ENCODE measurements at regions not wholly inside any gene's neighbourhood (a gene's known extent, or its start where the extent isn't known, plus 50 kb on each side); places are given as distances from the start of the nearest gene placed in this dataset.

GRCh38 chr13:33659894-33660293 lies 158.1 kb upstream of the RFC3 start:
- TF ChIP-seq, protein P1, sequence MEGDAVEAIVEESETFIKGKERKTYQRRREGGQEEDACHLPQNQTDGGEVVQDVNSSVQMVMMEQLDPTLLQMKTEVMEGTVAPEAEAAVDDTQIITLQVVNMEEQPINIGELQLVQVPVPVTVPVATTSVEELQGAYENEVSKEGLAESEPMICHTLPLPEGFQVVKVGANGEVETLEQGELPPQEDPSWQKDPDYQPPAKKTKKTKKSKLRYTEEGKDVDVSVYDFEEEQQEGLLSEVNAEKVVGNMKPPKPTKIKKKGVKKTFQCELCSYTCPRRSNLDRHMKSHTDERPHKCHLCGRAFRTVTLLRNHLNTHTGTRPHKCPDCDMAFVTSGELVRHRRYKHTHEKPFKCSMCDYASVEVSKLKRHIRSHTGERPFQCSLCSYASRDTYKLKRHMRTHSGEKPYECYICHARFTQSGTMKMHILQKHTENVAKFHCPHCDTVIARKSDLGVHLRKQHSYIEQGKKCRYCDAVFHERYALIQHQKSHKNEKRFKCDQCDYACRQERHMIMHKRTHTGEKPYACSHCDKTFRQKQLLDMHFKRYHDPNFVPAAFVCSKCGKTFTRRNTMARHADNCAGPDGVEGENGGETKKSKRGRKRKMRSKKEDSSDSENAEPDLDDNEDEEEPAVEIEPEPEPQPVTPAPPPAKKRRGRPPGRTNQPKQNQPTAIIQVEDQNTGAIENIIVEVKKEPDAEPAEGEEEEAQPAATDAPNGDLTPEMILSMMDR (IDR thresholded peaks at IDR 0.05): no peak
- no peak for TF ChIP-seq POLR2AphosphoS5 (IDR thresholded peaks at IDR 0.05; ENCODE audit: low read depth, low read length)
- no peak for TF ChIP-seq SIN3A (IDR thresholded peaks at IDR 0.05; ENCODE audit: borderline replicate concordance, insufficient read depth, low read depth, low read length)
- no peak for TF ChIP-seq REST (IDR thresholded peaks at IDR 0.05; ENCODE audit: insufficient read depth in 1 of 2, low read depth in 2 of 2, low read length in 1 of 2)

Data from Panc1 (cell line).